ENCODE measurements at regions not wholly inside any gene's neighbourhood (a gene's known extent, or its start where the extent isn't known, plus 50 kb on each side); places are given as distances from the start of the nearest gene placed in this dataset.

- Mint-ChIP-seq H3K4me1 (ENCODE audit: low read depth, unreplicated experiment) (peaks cover 7% of the 10 kb centered on the region), H3K9me3 (ENCODE audit: unreplicated experiment) (no peaks in the 10 kb centered on the region), H3K27me3 (ENCODE audit: unreplicated experiment) (no peaks in the 10 kb centered on the region), H3K27ac (ENCODE audit: unreplicated experiment) (no peak overlapping the region), H3K4me3 (ENCODE audit: unreplicated experiment) (no peak overlapping the region), H3K36me3 (ENCODE audit: unreplicated experiment) (peaks cover 4% of the 10 kb centered on the region)
- TF ChIP-seq, protein P1, sequence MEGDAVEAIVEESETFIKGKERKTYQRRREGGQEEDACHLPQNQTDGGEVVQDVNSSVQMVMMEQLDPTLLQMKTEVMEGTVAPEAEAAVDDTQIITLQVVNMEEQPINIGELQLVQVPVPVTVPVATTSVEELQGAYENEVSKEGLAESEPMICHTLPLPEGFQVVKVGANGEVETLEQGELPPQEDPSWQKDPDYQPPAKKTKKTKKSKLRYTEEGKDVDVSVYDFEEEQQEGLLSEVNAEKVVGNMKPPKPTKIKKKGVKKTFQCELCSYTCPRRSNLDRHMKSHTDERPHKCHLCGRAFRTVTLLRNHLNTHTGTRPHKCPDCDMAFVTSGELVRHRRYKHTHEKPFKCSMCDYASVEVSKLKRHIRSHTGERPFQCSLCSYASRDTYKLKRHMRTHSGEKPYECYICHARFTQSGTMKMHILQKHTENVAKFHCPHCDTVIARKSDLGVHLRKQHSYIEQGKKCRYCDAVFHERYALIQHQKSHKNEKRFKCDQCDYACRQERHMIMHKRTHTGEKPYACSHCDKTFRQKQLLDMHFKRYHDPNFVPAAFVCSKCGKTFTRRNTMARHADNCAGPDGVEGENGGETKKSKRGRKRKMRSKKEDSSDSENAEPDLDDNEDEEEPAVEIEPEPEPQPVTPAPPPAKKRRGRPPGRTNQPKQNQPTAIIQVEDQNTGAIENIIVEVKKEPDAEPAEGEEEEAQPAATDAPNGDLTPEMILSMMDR (IDR thresholded peaks at IDR 0.05; ENCODE audit: partially characterized antibody, unreplicated experiment) = no peak
- no peak for DNase-seq
Observed at GRCh38 chr6:125481056-125481455, 179.3 kb upstream of the HDDC2 start.

DNA sequence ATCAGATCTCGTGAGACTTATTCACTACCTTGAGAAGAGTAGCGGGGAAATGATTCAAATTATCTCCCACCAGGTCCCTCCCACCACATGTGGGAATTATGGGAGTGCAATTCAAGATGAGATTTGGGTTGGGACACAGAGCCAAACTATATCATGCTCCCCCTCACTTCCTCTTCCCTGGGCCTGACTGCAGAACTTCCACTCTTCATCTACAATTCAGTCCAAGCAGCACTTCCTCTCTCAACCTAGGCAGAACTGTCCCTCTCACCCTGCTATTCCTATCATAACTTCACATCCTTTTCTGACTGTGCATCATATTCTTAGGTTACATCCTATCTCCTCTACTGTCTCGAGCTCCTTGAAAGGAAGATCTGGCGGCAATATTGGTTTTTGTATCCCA is 184.0 kb upstream of the HDDC2 start:
- Mint-ChIP-seq H3K27ac (ENCODE audit: unreplicated experiment) (no peak overlapping the region), H3K27me3 (ENCODE audit: unreplicated experiment) (no peaks in the 10 kb centered on the region), H3K36me3 (ENCODE audit: unreplicated experiment) (peaks cover 4% of the 10 kb centered on the region), H3K9me3 (ENCODE audit: unreplicated experiment) (no peaks in the 10 kb centered on the region), H3K4me1 (ENCODE audit: low read depth, unreplicated experiment) (peaks cover 6% of the 10 kb centered on the region), H3K4me3 (ENCODE audit: unreplicated experiment) (no peak overlapping the region)
- DNase-seq = no peak
- TF ChIP-seq, protein P1 (IDR thresholded peaks at IDR 0.05; ENCODE audit: partially characterized antibody, unreplicated experiment) = no peak

DNA sequence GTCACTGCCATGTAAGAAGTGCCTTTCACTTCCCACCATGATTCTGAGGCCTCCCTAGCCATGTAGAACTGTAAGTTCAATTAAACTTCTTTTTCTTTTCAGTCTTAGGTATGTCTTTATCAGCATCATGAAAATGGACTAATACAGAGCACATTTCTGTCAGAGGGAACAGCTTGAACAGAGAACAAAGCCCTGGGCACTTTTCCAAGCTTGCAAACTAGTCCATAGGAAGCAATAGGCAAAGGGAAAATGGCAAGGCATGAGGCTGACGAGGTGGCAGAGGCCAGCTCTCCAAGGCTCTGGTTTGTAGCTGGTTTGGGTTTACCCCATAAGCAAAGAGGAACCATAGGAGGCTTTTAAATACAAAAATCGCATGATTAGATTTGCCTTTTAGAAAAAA is 185.1 kb upstream of the HDDC2 start:
- no peak for DNase-seq
- H3K4me1 Mint-ChIP-seq (ENCODE audit: low read depth, unreplicated experiment) = no peaks in the 10 kb centered on the region

GRCh38 chr6:125489579-125490285 is 188.0 kb upstream of the HDDC2 start:
- TF ChIP-seq, protein P1 (IDR thresholded peaks at IDR 0.05; ENCODE audit: partially characterized antibody, unreplicated experiment) = no peak
- no peak for DNase-seq
- no peaks in the 10 kb centered on the region for H3K27me3 Mint-ChIP-seq (ENCODE audit: unreplicated experiment)
- H3K36me3 Mint-ChIP-seq (ENCODE audit: unreplicated experiment) = peaks cover 4% of the 10 kb centered on the region
- no peaks in the 10 kb centered on the region for H3K9me3 Mint-ChIP-seq (ENCODE audit: unreplicated experiment)
- no peak overlapping the region for H3K4me3 Mint-ChIP-seq (ENCODE audit: unreplicated experiment)
- no peak overlapping the region for H3K27ac Mint-ChIP-seq (ENCODE audit: unreplicated experiment)
- H3K4me1 Mint-ChIP-seq (ENCODE audit: low read depth, unreplicated experiment) = no peaks in the 10 kb centered on the region

More for the DNA sequence above, 185.1 kb upstream of the HDDC2 start:
- TF ChIP-seq, protein P1 (IDR thresholded peaks at IDR 0.05; ENCODE audit: partially characterized antibody, unreplicated experiment) = no peak
- H3K9me3 Mint-ChIP-seq (ENCODE audit: unreplicated experiment) = no peaks in the 10 kb centered on the region
- H3K27ac Mint-ChIP-seq (ENCODE audit: unreplicated experiment) = no peak overlapping the region
- no peak overlapping the region for H3K4me3 Mint-ChIP-seq (ENCODE audit: unreplicated experiment)
- no peaks in the 10 kb centered on the region for H3K27me3 Mint-ChIP-seq (ENCODE audit: unreplicated experiment)
- H3K36me3 Mint-ChIP-seq (ENCODE audit: unreplicated experiment) = peaks cover 4% of the 10 kb centered on the region

GRCh38 chr6:125491860-125492618 is 190.3 kb upstream of the HDDC2 start:
- DNase-seq = no peak
- TF ChIP-seq, protein P1 (IDR thresholded peaks at IDR 0.05; ENCODE audit: partially characterized antibody, unreplicated experiment) = no peak
- no peaks in the 10 kb centered on the region for H3K36me3 Mint-ChIP-seq (ENCODE audit: unreplicated experiment)
- no peak overlapping the region for H3K4me3 Mint-ChIP-seq (ENCODE audit: unreplicated experiment)
- H3K4me1 Mint-ChIP-seq (ENCODE audit: low read depth, unreplicated experiment) = no peaks in the 10 kb centered on the region
- no peaks in the 10 kb centered on the region for H3K9me3 Mint-ChIP-seq (ENCODE audit: unreplicated experiment)
- no peaks in the 10 kb centered on the region for H3K27me3 Mint-ChIP-seq (ENCODE audit: unreplicated experiment)
- H3K27ac Mint-ChIP-seq (ENCODE audit: unreplicated experiment) = no peak overlapping the region
